ENCODE measurements at regions not wholly inside any gene's neighbourhood (a gene's known extent, or its start where the extent isn't known, plus 50 kb on each side); places are given as distances from the start of the nearest gene placed in this dataset.

GRCh38 chr18:43904209-43904837 is 627.0 kb upstream of the SYT4 start:
- TF ChIP-seq CTCF (IDR thresholded peaks at IDR 0.05): no peak
- TF ChIP-seq POLR2A (IDR thresholded peaks at IDR 0.05): no peak

All from Peyer's patch (tissue), 4 donors.